CD14-positive monocyte (primary cell): ENCODE measurements at regions not wholly inside any gene's neighbourhood (a gene's known extent, or its start where the extent isn't known, plus 50 kb on each side); places are given as distances from the start of the nearest gene placed in this dataset.
A peak's percentile ranks its signal among the peaks of the same experiment; 100 is the strongest.

Source experiments
- DNase-seq, 3 donors: peaks; one replicate each; pipeline ENCODE4 v3.0.0-alpha.2; 2011 to 2022
- H2AFZ ChIP-seq: 2 replicates; pipeline ENCODE4 v1.6.0; 2012; ENCODE audit warnings: mild to moderate bottlenecking, low read depth, low read length, inconsistent platforms; ENCODE audit not compliant: insufficient read depth, poor library complexity, severe bottlenecking
- H3K27ac ChIP-seq, 2 donors: 1 replicate in 1 of 2; 2 replicates in 1 of 2; pipeline ENCODE4 v1.5.1; 2012 to 2013; ENCODE audit warnings: low read length in 2 of 2, control low read depth in 1 of 2, inconsistent platforms in 1 of 2, low read depth in 1 of 2, mild to moderate bottlenecking in 1 of 2
- H3K27me3 ChIP-seq, 2 donors: one replicate each; pipeline versions ENCODE4 v1.6.0 to v1.6.1; 2011 to 2013; ENCODE audit warnings: low read length in 2 of 2; ENCODE audit not compliant: control insufficient read depth in 2 of 2, insufficient read depth in 2 of 2
- H3K36me3 ChIP-seq, 2 donors: replicated peaks in 1 of 2; 1 replicate in 1 of 2; 2 replicates in 1 of 2; pipeline versions ENCODE4 v1.5.1 to v1.6.1; 2012 to 2013; ENCODE audit warnings: low read length in 2 of 2, control low read depth in 1 of 2, inconsistent platforms in 1 of 2, mild to moderate bottlenecking in 1 of 2; ENCODE audit not compliant: insufficient read depth in 2 of 2, control insufficient read depth in 1 of 2
- H3K4me1 ChIP-seq, 2 donors: 1 replicate in 1 of 2; 2 replicates in 1 of 2; pipeline versions ENCODE4 v1.5.1 to v1.6.1; 2012 to 2013; ENCODE audit warnings: low read length in 2 of 2, control low read depth in 1 of 2, inconsistent platforms in 1 of 2, mild to moderate bottlenecking in 1 of 2, moderate library complexity in 1 of 2; ENCODE audit not compliant: insufficient read depth in 2 of 2, control insufficient read depth in 1 of 2
- H3K4me2 ChIP-seq: replicated peaks from 2 replicates; pipeline ENCODE3; 2012; ENCODE audit warnings: low read length, moderate library complexity, mild to moderate bottlenecking; ENCODE audit not compliant: poor library complexity, severe bottlenecking; ENCODE audit errors: extremely low read depth
- H3K4me3 ChIP-seq, 3 experiments: fragments of 200-600 bp in 1 of 3; sonication (generic) in 1 of 3; replicated peaks in 1 of 3; 1 replicate in 2 of 3; 2 replicates in 1 of 3; pipeline ENCODE4 v1.5.1; 2011 to 2013; ENCODE audit warnings: low read length in 3 of 3, mild to moderate bottlenecking in 3 of 3, control low read depth in 2 of 3, low read depth in 2 of 3, inconsistent platforms in 1 of 3, moderate library complexity in 1 of 3
- H3K79me2 ChIP-seq: 2 replicates; pipeline ENCODE4 v1.6.0; 2012; ENCODE audit warnings: mild to moderate bottlenecking, control low read depth, inconsistent platforms, low read length, moderate library complexity; ENCODE audit not compliant: insufficient read depth
- H3K9ac ChIP-seq: 2 replicates; pipeline ENCODE4 v1.6.0; 2017; ENCODE audit warnings: low read length, mild to moderate bottlenecking; ENCODE audit not compliant: insufficient read depth, poor library complexity, severe bottlenecking
- H3K9me3 ChIP-seq, 2 donors: replicated peaks in 1 of 2; 1 replicate in 1 of 2; 2 replicates in 1 of 2; pipeline versions ENCODE4 v1.5.1 to v1.6.1; 2012 to 2013; ENCODE audit warnings: low read length in 2 of 2, control low read depth in 1 of 2; ENCODE audit not compliant: control insufficient read depth in 1 of 2, insufficient read depth in 1 of 2
- H4K20me1 ChIP-seq: 2 replicates; pipeline ENCODE4 v1.6.0; 2012; ENCODE audit warnings: mild to moderate bottlenecking, low read length, control low read depth, moderate library complexity; ENCODE audit not compliant: insufficient read depth
- H3K27ac Mint-ChIP-seq, 7 donors: one replicate each; pipeline ENCODE4 v1.8.0; 2020; ENCODE audit warnings: mild to moderate bottlenecking in 7 of 7, mixed read lengths in 7 of 7, moderate library complexity in 6 of 7, inconsistent platforms in 2 of 7
- H3K27me3 Mint-ChIP-seq, 3 donors: one replicate each; pipeline ENCODE4 v1.8.0; 2021 to 2022; ENCODE audit warnings: low read depth in 3 of 3, mild to moderate bottlenecking in 3 of 3, mixed read lengths in 3 of 3, moderate library complexity in 3 of 3, inconsistent platforms in 1 of 3
- H3K36me3 Mint-ChIP-seq, 2 donors: one replicate each; pipeline ENCODE4 v1.8.0; 2020; ENCODE audit warnings: mixed read lengths in 2 of 2, inconsistent platforms in 1 of 2, mild to moderate bottlenecking in 1 of 2
- H3K4me1 Mint-ChIP-seq: one replicate; pipeline ENCODE4 v1.8.0; 2020; ENCODE audit warnings: mild to moderate bottlenecking, mixed read lengths
- H3K4me3 Mint-ChIP-seq, 2 donors: one replicate each; pipeline ENCODE4 v1.8.0; 2020; ENCODE audit warnings: mild to moderate bottlenecking in 2 of 2, mixed read lengths in 2 of 2, moderate library complexity in 1 of 2
- H3K9me3 Mint-ChIP-seq, 7 donors: one replicate each; pipeline ENCODE4 v1.8.0; 2020 to 2022; ENCODE audit warnings: mixed read lengths in 7 of 7, mild to moderate bottlenecking in 6 of 7, moderate library complexity in 6 of 7, inconsistent platforms in 2 of 7
- CTCF ChIP-seq: fragments of 200-600 bp; IDR thresholded peaks from one replicate; pipeline ENCODE4 v1.8.0; 2022; ENCODE audit warnings: antibody characterized with exemption, mild to moderate bottlenecking
- WGBS: methylation state at CpG from one replicate; pipeline ENCODE4 v1.1.5; 2013; ENCODE audit warnings: missing lambda C conversion rate; ENCODE audit not compliant: insufficient coverage; 5-methylcytosine and 5-hydroxymethylcytosine counted together
- intact Hi-C, 2 donors: fragments of 100-400 bp; cut with micrococcal nuclease; formaldehyde crosslinking; loops; one replicate each; pipeline versions ENCODE4 v1.15.0 to v1.15.1; 2023

- Histone ChIP-seq H3K27me3 (no peaks in the 10 kb centered on the region), H3K27ac (no peak overlapping the region), H3K9ac (no peak overlapping the region), H3K4me2 (no peak overlapping the region), H3K79me2 (no peaks in the 10 kb centered on the region), H3K36me3 (no peaks in the 10 kb centered on the region), H4K20me1 (no peaks in the 10 kb centered on the region), H3K4me1 (no peaks in the 10 kb centered on the region), H2AFZ (no peak overlapping the region), H3K9me3 (no peaks in the 10 kb centered on the region), H3K4me3 (no peak overlapping the region)
- Mint-ChIP-seq H3K4me3 (no peak overlapping the region), H3K36me3 (no peaks in the 10 kb centered on the region), H3K27ac (no peak overlapping the region), H3K4me1 (peaks cover 5% of the 10 kb centered on the region), H3K27me3 (peaks cover 7 to 21% (median 8%) of the 10 kb centered on the region in 3 donors), H3K9me3 (peaks cover 0 to 5% (median 2%) of the 10 kb centered on the region in 7 donors)
- no peak for DNase-seq
- WGBS = 96% methylated on average over 3 of the region's 4 CpGs
- no peak for TF ChIP-seq CTCF
- intact Hi-C loops = no loop called here
Observed at GRCh38 chr22:44573451-44573850, 75.4 kb upstream of the RTL6 start.

- peaks cover 5% of the 10 kb centered on the region for H3K4me1 Mint-ChIP-seq
- H2AFZ ChIP-seq = no peak overlapping the region
Observed at GRCh38 chr22:44572414-44573207, 74.6 kb upstream of the RTL6 start.

More at GRCh38 chr22:44572414-44573207, 74.6 kb upstream of the RTL6 start:
- Histone ChIP-seq H4K20me1 (no peaks in the 10 kb centered on the region), H3K9me3 (no peaks in the 10 kb centered on the region), H3K4me1 (no peaks in the 10 kb centered on the region), H3K4me3 (no peak overlapping the region), H3K79me2 (no peaks in the 10 kb centered on the region), H3K27ac (no peak overlapping the region), H3K9ac (no peak overlapping the region), H3K4me2 (no peak overlapping the region), H3K36me3 (no peaks in the 10 kb centered on the region), H3K27me3 (no peaks in the 10 kb centered on the region)
- Mint-ChIP-seq H3K27ac (peak overlapping the region in 1 of 7 donors; percentile 17), H3K36me3 (no peaks in the 10 kb centered on the region), H3K9me3 (peaks cover 0 to 5% (median 2%) of the 10 kb centered on the region in 7 donors), H3K4me3 (no peak overlapping the region), H3K27me3 (peaks cover 7 to 17% (median 8%) of the 10 kb centered on the region in 3 donors)
- DNase-seq = no peak
- WGBS = 80% methylated on average over 14 of the region's 14 CpGs
- intact Hi-C loops = no loop called here
- no peak for TF ChIP-seq CTCF
